Inflammatory macrophage (primary cell): ENCODE measurements at regions not wholly inside any gene's neighbourhood (a gene's known extent, or its start where the extent isn't known, plus 50 kb on each side); places are given as distances from the start of the nearest gene placed in this dataset.

Experiments used
- DNase-seq, 2 donors: peaks; one replicate each; pipeline ENCODE4 v3.0.0-alpha.2; 2020 to 2022

DNA sequence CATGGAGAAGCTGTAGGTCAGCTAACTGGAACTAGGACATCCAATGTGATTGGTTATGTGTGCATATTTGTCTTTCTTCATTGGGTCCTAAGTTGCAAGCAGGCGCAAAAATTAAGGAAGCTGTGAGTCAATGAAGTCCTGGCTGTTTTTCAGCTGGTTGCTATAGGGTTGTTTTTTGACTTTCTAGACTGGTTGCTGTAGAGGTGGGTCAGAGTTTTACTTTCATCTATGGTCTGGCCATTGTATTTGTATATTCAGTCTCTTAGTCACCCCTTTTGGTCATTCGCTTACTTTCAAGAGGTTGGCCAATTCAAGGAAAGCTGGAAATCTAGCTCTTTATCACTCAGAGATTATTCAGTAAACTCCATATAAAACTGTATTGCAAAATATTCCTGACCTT is 62.0 kb upstream of the AMZ2 start:
- DNase-seq, result no peak

GRCh38 chr17:68190495-68190894 is 57.3 kb upstream of the AMZ2 start:
- no peak for DNase-seq

- DNase-seq, result no peak
Observed at GRCh38 chr17:68195667-68196393, 52.0 kb upstream of the AMZ2 start.

DNA sequence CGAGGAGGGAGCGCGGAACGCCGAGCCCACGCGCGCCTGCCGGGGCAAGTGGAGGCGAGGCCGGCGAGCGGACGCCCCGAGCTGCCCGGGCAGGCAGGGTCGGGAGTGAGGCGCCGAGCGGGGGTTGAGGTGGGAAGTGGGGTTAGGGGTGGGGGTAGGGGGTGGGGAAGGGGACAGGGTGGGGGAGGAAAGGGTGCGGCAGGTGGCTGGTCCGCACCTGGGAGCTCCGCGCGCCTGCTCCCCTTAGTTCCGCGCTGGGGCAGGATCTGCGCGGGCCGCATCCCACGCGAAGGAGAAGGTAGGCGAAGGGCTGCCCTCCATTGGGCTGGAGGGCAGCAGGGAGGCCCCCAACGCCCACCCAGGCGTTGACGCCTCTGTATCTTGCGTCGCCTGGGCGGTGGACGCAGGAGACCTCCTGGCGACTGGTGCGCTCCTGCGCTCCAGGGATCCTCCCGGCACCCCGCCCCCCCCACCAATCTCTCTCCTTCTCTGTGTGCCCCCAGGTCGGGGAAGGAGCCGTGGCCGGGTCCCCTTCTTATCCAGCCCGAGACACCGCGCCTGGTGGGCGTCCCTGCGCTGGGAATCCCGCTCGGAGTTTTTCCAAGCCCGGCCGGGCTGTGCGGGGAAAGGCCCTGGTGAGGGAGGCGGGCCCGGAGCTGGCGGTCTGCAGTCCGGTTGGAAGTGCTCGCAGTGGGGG is 51.3 kb upstream of the AMZ2 start:
- no peak for DNase-seq

DNA sequence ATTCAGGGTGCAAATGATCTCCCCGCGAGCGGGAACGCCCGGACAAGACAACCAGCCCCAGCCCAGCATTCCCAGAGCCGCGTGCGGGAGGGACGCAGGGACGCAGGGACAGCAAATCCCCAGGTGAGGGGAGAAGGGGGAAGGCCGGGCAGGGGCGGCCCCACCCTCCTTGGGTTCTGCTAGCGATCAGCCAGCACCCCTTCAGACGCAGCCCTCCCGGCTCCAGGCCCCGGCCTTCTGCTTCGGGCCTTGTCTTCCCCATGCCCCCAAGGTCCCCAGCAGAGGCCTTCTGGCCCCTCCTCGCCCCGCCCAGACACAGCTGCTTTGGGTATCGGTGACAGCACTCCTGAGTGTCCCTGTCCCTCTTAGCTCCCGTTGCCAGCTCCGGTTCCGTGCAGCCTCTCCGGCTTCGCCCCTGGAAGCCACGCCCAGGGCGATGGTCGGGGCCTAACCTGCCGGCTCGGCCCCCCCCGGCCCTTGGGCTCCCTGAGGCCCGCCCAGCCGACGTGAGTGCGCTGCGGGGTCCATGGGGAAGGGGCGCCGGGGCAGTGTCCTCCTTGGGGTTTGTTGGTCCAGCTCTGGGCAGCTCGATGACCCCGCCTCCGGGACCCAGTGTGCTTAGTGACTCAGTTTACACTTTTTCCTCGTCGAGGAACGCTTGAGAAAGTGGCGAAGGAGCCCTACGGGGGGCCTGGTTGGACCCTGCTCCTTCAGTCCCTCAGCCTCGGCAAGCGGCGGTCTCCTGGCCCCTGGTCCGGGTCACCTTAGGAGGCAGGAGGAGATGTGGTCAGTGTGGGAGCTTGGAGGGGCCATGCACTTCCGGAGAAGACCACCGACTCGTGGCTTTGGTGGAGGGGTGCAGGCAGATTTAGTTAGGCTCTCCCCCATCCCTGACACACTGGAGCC is 50.5 kb upstream of the AMZ2 start:
- DNase-seq, result no peak

GRCh38 chr17:68197997-68198930 is 49.6 kb upstream of the AMZ2 start:
- DNase-seq, result no peak
